ENCODE measurements at regions not wholly inside any gene's neighbourhood (a gene's known extent, or its start where the extent isn't known, plus 50 kb on each side); places are given as distances from the start of the nearest gene placed in this dataset.

DNA sequence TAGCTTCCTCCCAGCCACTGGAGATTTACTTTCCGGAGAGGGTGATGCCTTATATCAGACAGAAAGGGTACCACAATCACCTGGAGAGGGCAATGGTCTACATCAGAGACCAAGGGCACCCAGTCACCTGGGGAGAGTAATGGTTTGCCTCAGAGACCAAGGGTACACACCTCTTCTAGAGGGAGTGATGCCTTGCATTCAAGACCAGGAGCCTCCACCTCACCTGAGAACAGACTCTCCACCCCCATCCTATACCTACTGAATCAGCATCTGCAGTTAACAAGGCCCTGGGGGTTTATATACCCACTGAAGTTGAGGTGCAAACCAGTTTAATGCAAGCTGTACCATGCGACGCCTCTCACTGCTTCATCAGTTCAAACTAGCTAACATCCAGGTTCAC, 270.2 kb upstream of the IGFBP3 start:
- no peak overlapping the region for H3K9ac ChIP-seq (ENCODE audit: low read depth, low read length, poor library complexity, severe bottlenecking)
- H3K4me3 ChIP-seq (ENCODE audit: low read length, poor library complexity, severe bottlenecking) = no peak overlapping the region
- H3K4me2 ChIP-seq (ENCODE audit: low read depth, low read length, poor library complexity, severe bottlenecking) = no peak overlapping the region
- H3K9me2 ChIP-seq (replicated peaks; ENCODE audit: low read depth, low read length) = no peaks in the 10 kb centered on the region
- no peaks in the 10 kb centered on the region for H3K4me1 ChIP-seq (ENCODE audit: insufficient read depth, low read length, poor library complexity, severe bottlenecking)
- H3F3A ChIP-seq (ENCODE audit: low read depth) = no peaks in the 10 kb centered on the region
- no peaks in the 10 kb centered on the region for H3K9me3 ChIP-seq (ENCODE audit: insufficient read depth, low read depth, low read length)
- no peaks in the 10 kb centered on the region for H3K36me3 ChIP-seq (ENCODE audit: insufficient read depth, low read length)
- no peak overlapping the region for H2AFZ ChIP-seq (ENCODE audit: low read length)
- no peaks in the 10 kb centered on the region for H3K79me2 ChIP-seq (ENCODE audit: insufficient read depth, low read length)
- H3K27me3 ChIP-seq (ENCODE audit: insufficient read depth, low read length, poor library complexity, severe bottlenecking) = no peaks in the 10 kb centered on the region
- no peaks in the 10 kb centered on the region for H4K20me1 ChIP-seq (ENCODE audit: insufficient read depth, low read length, poor library complexity, severe bottlenecking)
- no peak for TF ChIP-seq EZH2phosphoT487 (IDR thresholded peaks at IDR 0.05; ENCODE audit: borderline replicate concordance)
- TF ChIP-seq, protein P1, sequence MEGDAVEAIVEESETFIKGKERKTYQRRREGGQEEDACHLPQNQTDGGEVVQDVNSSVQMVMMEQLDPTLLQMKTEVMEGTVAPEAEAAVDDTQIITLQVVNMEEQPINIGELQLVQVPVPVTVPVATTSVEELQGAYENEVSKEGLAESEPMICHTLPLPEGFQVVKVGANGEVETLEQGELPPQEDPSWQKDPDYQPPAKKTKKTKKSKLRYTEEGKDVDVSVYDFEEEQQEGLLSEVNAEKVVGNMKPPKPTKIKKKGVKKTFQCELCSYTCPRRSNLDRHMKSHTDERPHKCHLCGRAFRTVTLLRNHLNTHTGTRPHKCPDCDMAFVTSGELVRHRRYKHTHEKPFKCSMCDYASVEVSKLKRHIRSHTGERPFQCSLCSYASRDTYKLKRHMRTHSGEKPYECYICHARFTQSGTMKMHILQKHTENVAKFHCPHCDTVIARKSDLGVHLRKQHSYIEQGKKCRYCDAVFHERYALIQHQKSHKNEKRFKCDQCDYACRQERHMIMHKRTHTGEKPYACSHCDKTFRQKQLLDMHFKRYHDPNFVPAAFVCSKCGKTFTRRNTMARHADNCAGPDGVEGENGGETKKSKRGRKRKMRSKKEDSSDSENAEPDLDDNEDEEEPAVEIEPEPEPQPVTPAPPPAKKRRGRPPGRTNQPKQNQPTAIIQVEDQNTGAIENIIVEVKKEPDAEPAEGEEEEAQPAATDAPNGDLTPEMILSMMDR (conservative IDR thresholded peaks at IDR 0.05; ENCODE audit: low read length) = no peak

DNA sequence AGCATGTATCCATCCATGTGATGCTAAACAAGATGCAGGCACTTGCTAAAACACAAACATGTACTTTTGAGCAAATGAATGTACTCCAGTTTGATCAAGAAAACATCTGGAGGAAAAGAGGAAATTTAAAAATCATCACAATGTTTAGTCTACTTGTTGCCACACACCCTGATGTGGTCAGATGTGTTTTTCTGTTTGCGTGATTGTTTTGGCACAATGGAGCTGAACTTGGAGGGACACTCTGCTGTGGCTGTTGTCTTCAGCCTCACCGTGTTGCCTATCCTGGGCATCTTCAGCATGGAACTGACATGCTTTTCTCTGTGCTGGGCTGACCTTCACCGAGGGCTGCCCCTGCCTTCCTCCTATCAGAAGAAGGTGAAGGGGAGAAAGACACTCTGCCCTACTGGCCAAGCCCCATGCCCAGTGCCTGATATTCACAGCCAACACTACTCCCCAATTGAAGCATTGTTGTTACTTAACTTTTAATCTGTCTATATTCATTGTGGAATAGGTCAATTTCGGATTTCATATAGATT, 268.3 kb upstream of the IGFBP3 start:
- Histone ChIP-seq H3K27me3 (ENCODE audit: insufficient read depth, low read length, poor library complexity, severe bottlenecking) (no peaks in the 10 kb centered on the region), H3K79me2 (ENCODE audit: insufficient read depth, low read length) (no peaks in the 10 kb centered on the region), H3K4me2 (ENCODE audit: low read depth, low read length, poor library complexity, severe bottlenecking) (no peak overlapping the region), H3K4me1 (ENCODE audit: insufficient read depth, low read length, poor library complexity, severe bottlenecking) (no peaks in the 10 kb centered on the region), H3K9ac (ENCODE audit: low read depth, low read length, poor library complexity, severe bottlenecking) (no peak overlapping the region), H3K4me3 (ENCODE audit: low read length, poor library complexity, severe bottlenecking) (no peak overlapping the region), H3F3A (ENCODE audit: low read depth) (no peaks in the 10 kb centered on the region), H3K9me3 (ENCODE audit: insufficient read depth, low read depth, low read length) (no peaks in the 10 kb centered on the region), H2AFZ (ENCODE audit: low read length) (no peak overlapping the region), H3K9me2 (replicated peaks; ENCODE audit: low read depth, low read length) (no peaks in the 10 kb centered on the region), H4K20me1 (ENCODE audit: insufficient read depth, low read length, poor library complexity, severe bottlenecking) (no peaks in the 10 kb centered on the region), H3K36me3 (ENCODE audit: insufficient read depth, low read length) (no peaks in the 10 kb centered on the region)
- TF ChIP-seq, protein P1 (conservative IDR thresholded peaks at IDR 0.05; ENCODE audit: low read length) = no peak
- TF ChIP-seq EZH2phosphoT487 (IDR thresholded peaks at IDR 0.05; ENCODE audit: borderline replicate concordance) = no peak

DNA sequence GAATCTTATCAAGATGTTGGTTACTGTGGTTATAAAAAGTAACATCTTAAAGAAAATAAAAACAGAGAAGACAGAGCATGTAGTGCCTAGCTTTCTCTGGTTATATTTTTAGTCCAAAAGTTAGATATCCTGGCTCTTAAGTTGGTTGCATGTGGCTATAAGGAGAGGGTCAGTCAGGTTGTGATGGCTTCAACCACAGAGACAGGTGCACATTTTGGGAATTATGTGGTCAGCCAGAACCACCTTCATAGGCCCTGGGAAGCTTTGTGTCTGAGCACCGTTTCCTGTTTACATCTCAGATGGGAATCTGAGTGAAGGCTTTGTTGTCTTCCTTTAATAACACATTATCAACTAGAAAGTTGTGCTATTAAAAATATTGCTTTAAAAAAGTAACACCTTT, 265.1 kb upstream of the IGFBP3 start:
- H3K9ac ChIP-seq (ENCODE audit: low read depth, low read length, poor library complexity, severe bottlenecking) = no peak overlapping the region
- no peaks in the 10 kb centered on the region for H3K27me3 ChIP-seq (ENCODE audit: insufficient read depth, low read length, poor library complexity, severe bottlenecking)
- H3K4me3 ChIP-seq (ENCODE audit: low read length, poor library complexity, severe bottlenecking) = no peak overlapping the region
- H3F3A ChIP-seq (ENCODE audit: low read depth) = no peaks in the 10 kb centered on the region
- H3K79me2 ChIP-seq (ENCODE audit: insufficient read depth, low read length) = no peaks in the 10 kb centered on the region
- TF ChIP-seq, protein P1 (conservative IDR thresholded peaks at IDR 0.05; ENCODE audit: low read length) = no peak
- no peak for TF ChIP-seq EZH2phosphoT487 (IDR thresholded peaks at IDR 0.05; ENCODE audit: borderline replicate concordance)
- H3K36me3 ChIP-seq (ENCODE audit: insufficient read depth, low read length) = no peaks in the 10 kb centered on the region
- H3K9me2 ChIP-seq (replicated peaks; ENCODE audit: low read depth, low read length) = no peaks in the 10 kb centered on the region
- no peaks in the 10 kb centered on the region for H4K20me1 ChIP-seq (ENCODE audit: insufficient read depth, low read length, poor library complexity, severe bottlenecking)
- no peaks in the 10 kb centered on the region for H3K4me1 ChIP-seq (ENCODE audit: insufficient read depth, low read length, poor library complexity, severe bottlenecking)
- no peak overlapping the region for H2AFZ ChIP-seq (ENCODE audit: low read length)
- no peak overlapping the region for H3K4me2 ChIP-seq (ENCODE audit: low read depth, low read length, poor library complexity, severe bottlenecking)
- H3K9me3 ChIP-seq (ENCODE audit: insufficient read depth, low read depth, low read length) = no peaks in the 10 kb centered on the region; the same call in 1 of the 2 replicates
